Body of pancreas (tissue), 4 donors: ENCODE measurements at regions not wholly inside any gene's neighbourhood (a gene's known extent, or its start where the extent isn't known, plus 50 kb on each side); places are given as distances from the start of the nearest gene placed in this dataset.

Source experiments
- CTCF ChIP-seq, 7 experiments: fragments of 450-650 bp in 4 of 7; fragments of 200-600 bp in 3 of 7; sonication (generic) in 3 of 7; IDR thresholded peaks; one replicate each; pipeline ENCODE4 v1.5.1; 2016 to 2019; ENCODE audit warnings: antibody characterized with exemption in 7 of 7
- POLR2A ChIP-seq, 3 donors: fragments of 450-650 bp; IDR thresholded peaks; one replicate each; pipeline ENCODE4 v1.6.1; 2016; ENCODE audit warnings: antibody characterized with exemption in 3 of 3, mild to moderate bottlenecking in 2 of 3

DNA sequence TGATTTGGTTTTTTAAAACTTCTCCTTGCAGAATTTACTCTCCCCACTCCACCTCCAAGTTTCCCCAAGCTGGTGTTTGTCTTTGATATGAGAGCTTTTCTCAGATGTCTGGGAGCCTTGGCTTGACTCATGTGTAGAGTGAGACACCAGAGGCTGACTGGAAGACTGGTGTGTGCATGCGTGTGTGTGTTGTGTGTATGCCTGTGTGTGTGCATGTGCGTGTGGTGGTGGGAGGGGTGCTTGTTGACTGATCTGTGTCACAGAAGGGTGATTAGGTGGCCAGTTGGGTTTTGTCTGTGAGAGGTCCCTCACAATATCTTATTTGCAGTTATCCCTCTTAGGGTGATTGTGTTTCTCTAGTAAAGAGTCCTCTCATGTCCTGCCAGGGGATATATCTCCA, 50.5 kb upstream of the HPCAL1 start:
- TF ChIP-seq POLR2A (IDR thresholded peaks at IDR 0.05) (no peak), CTCF (IDR thresholded peaks at IDR 0.05) (no peak)
